GM19328 (cell line): ENCODE measurements at regions not wholly inside any gene's neighbourhood (a gene's known extent, or its start where the extent isn't known, plus 50 kb on each side); places are given as distances from the start of the nearest gene placed in this dataset.
"Not testable (repeated sequence)": the region's sequence is repeated elsewhere in the genome, so short reads cannot be mapped to it uniquely, and the experiment has no call there.

Experiments used
- ATAC-seq: cut with Tn5 transposase; IDR thresholded peaks from one replicate; pipeline ENCODE4 v1.9.1; 2021; ENCODE audit warnings: mild to moderate bottlenecking, moderate library complexity; ENCODE audit not compliant: unreplicated experiment

DNA sequence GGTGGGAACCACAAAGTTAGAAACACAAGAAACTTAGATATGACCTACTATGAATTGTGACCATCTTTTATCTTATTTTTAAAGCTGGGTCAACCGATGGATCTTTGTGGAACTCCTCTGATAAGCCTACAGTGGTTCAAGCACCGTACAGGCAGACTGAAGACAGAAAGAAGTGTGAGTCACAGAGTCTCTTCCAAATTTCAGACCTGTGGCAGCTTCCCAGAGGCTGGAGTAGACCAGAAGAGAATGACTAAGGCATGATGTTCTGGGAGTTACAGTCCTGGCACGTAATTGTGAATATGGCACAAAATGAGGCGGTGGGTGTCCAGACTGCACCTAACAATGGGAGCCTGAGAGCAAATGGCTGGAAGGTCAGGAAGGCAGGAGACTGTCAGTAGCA is 70.0 kb downstream of the LMO4 start:
- no peak for ATAC-seq

DNA sequence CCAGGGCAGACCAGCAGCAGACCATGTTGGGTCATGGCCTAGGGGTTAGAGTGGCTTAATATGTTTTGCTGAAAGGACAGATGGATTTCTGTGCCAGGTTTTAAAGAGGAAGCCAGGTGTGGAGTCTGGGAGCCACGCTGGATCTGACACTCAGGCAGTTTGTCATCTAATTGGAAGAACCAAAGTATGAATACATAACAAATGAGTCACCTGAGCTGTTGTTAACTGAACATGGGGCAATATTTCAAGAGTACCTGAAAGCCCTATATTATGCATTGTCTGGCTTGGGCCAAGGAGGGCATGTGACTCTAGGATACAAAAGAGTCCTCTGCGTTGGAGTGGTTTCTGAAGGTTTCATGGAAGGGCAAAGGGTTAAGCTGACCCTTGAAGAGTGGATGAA is 70.6 kb downstream of the LMO4 start:
- ATAC-seq = no peak

DNA sequence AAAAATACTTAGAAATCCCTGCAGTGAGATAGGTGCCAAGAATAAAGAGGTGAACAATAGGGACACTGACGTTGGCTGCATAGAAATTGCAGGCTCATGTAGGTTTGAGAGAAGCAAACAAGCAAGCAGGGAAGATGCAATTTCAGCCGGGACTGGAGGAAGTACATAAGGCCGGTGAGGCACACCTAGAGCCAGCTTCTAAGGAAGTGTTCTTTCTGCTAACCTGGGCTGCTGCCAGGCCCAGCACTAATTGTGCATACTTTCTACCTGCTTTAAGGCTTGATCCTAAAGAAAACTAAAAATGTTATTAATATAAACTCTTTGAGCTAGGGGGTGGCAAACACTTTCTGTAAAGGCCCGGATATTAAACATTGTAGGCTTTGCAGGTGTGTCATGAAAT is 71.0 kb downstream of the LMO4 start:
- no peak for ATAC-seq

DNA sequence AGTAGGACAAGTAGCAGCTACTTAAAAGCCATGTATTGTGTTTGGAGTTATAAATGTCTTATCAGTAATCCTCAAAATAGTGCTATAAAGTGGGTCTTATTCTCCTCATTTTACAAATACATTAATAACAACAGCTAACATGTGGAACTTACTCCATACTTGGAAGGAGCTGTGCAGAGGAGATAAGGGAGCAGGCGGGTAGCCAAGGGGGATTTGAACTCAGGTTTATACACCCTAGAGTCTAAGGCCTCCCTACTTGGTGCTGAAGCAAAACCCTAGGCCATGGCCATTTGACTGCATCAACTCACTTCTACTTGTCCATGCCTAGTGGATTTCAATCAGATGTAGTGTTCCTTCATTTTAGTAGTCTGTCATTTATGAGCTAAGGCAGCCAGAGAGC is 72.1 kb downstream of the LMO4 start:
- no peak for ATAC-seq

DNA sequence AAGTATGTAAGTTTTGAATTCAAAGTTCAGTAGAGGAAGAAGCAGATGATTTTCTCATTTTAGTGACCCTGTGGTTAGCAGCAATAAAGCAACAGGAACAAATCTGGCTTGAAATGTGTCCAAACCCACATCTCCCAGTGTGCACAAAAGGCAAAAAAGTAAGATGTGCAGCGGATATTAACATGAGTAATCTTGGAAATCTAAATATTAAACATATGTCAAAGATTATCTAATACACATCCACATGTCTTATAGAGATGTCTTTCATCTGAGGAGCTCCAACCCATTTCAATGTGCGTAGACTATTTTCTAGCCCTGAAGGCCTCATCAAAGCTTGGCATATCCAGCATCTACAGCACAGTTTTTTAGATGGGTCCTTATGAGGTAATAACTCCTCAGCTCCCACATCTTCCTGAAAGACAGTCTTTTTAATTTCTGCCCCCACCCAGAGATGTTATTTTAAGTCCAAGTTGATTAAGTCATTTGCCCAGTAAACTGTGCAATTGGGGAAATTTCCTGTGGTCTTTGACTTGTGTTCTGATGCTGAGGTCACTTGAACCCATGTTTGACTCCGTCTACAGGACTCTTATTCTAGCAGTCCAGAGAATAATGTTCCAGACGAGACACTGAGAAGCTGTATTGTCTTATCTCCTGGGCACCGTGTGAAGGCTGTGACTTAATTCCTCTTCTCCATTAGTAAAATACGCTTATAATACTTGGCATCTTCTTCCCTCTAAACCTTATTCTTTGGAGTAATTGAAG is 73.7 kb downstream of the LMO4 start:
- no peak for ATAC-seq

DNA sequence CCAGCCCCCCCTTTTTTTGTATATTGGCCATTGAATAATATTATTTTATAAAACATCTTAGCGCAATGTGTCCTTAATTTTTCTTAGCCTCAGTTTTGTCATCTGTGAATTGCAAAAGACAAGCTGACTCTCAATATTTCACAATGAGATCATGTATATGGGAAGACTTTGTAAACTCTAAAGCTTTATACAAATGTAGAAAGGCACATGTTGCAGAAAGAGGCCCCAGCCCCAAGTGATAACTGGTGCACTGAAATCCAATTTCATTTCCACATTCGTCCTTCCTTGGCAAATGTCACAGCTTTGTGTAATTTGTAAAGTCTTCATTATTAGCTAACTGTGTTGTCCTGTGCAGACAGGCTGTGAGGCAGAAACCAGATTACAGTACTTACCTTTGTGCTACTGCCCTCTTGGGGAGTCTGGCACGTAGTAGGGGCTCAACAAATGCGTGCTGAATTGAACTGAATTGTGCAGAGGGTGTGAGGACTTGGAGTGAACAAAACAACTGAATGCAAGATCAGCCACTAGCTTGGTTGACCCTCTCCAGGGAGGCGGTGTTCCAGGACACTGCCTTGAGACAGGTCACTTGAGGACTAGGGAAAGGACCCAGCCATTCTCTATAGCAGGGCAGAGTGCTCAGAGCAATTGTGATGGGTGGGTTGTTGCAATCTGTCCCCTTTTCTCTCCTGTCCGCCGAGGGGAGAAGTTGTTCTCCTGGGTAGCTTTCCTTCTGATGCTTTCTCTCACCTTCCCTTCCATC is 74.6 kb downstream of the LMO4 start:
- no peak for ATAC-seq

DNA sequence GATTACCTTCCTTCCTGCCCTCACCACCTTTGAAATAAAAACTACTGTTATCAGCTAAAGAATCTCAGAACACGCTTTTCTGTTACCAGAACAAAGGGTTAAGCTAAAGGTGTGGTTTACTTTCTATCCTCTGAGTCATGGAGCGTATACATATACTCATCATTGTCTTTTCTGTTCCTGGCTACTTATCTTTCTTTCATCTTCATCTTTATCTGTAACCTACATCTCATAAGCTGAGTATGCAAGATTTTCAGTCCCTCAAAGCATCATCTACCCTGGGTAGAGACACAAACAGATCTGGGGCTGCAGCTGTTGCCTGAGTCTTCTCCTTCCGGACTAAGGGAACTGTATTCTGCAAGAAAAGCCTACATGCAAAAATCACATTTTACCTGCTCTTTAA is 75.6 kb downstream of the LMO4 start:
- ATAC-seq = no peak

DNA sequence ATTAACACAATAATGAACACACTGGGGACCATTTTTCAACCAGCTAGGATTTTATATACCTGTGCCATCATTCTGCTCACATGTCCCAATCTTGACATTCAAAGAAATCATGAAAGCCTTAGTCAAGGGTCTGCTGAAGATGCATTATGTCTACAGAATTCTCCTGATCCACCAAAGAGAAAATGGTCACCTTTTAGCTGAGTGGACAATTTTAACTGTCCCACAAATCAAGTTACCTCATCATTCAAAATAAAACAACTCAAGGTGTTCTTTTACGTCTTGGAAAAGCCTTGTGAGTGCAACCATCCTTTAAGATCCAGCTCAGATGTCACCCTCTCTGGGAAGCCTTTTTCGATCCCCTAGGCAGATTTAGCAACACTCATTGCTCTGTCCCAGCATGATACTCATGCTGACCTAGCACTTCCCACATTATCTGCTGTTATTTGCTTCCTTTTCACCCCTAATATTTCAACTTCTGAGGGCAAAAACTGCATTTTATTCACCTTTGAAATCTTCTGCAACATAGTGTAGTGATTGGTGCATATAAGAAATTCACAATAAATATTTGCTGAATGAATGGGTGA is 80.1 kb downstream of the LMO4 start:
- no peak for ATAC-seq

DNA sequence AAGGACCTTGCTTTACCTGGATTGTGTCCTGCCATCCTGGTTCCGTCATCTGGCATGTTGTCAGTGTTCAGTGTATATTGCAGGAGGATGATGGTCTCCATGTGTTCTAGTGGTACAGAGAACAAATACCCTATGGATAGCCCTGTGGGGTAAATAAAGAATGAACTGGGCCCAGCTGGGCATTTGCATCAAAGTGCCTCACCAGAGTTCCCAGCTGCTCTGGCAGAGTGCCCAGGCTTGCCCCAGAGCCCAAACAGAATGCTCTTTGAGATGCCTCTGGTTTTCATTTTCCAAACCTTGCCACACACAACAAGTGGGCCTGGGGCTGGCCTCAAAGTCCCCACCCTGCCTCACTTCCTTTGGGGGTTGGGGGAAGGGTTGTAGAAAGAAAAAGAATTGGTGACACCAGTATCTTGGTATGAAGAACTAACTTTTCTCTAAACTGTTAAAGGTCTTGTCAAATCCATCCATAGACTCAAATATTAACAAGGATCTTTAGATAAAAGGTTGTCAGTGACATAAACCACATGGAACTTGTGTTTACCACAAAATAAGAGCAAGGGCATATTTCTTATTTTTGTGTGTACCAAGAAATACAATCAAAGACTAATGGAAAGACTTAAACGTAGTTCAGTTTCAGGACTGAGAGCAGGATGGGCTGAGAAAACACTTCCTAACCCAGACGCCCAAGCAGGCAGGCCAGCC is 82.2 kb downstream of the LMO4 start:
- no peak for ATAC-seq

DNA sequence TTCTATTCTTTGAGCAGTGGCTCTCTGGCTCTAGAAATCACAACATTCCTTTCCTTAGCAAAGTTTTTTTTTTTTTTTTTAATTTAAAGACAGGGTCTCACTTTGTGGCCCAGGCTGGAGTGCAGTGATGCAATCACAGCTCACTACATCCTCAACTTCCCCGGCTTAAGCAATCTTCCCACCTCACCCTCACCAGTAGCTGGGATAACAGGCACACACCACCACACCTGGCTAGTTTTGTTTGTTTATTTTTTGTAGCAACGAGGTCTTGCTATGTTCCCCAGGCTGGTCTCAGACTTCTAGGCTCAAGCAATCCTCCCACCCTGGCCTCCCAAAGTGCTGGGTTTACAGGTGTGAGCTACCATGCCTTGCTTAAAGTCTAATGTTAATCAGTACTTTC is 85.2 kb downstream of the LMO4 start:
- not testable (repeated sequence) for ATAC-seq

DNA sequence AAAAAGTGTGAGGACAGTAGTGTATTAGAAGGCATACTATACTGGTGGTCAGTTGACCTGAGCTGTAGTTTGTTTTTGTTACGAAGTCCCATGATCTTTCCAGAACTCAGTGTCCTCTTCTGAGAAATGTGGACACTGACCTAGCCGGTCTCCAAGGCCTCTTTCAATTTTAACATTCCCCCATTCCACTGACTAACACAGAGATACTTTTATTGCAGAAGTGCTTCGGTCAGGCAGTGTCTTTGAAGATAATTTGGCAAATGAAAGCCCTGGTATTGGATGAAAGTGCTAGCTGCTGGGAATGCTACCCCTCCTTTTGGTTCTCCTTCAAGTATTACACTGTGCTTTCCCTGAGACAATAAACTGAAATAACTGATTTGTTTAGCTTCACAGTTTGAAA is 89.4 kb downstream of the LMO4 start:
- ATAC-seq = no peak

DNA sequence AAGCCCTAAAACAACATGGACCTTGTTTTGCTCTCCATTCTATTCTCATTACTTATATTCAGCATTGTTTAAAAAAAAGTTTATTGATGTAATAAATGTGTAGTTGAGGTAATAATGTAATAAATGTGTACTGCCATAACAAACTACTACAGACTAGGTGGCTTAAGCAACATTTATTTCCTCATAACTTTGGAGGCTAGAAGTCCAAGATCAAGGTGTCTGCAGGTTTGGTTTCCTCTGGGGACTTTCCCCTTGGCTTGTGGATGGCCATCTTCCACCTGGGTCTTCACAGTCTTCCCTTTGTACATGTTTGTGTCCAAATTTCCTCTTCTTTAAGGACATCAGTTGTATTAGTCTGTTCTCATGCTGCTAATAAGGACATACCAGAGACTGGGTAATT is 93.1 kb downstream of the LMO4 start:
- no peak for ATAC-seq

DNA sequence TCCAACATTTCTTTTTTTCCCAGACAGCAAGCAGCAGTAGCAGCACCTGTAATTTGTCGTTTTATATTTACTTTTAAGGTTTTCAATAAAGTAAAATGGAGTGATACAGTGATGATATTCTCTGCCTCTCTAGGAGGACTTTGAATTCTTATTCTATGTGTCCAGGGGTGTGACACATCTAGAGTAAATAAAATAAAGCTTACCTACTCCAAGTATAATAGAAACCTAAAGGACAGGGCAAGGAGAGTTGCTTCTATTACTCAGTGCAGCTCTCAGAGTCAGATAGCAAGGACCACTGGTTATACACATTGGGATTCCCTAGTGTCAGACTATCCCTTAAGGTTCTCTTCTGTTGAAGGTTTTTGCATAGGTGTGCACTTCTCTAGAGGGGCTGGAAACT is 95.9 kb downstream of the LMO4 start:
- ATAC-seq = no peak

DNA sequence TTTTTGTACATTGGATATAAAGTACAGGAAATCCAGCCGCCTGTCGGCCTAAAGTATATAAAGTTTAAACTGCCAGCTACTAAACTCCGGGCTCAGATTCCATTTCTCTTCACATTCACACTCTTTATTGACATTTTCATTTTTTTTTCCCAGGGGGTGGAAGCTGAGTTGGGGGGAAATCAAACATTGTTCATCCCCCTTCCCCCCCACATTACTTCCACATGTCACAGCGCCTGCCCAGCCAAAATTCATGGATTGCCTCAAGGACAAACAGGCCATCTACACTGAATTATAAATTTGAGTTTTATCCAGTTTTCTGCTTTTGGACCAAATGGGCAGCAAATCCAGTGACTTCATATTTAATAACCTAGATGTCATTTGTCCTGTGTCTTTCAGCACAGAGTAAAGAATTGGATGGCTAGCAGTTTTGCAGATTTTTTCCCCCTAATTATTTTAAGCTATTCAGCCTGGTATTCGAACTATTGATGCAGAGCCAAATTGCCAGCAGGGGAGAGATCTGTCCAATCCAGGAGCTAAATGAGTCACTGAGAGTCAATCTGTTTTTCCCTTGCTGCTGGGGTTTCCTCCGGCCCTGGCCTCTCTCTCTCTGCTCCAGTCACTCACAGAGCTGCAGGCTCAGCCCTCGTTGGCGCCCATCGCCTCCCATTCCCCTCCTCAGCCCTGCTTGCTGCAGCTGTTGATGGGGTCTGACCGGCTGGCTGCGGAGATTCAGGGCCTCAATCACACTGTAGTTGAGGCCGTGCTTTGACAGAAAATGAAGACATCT is 98.0 kb downstream of the LMO4 start:
- ATAC-seq = no peak

DNA sequence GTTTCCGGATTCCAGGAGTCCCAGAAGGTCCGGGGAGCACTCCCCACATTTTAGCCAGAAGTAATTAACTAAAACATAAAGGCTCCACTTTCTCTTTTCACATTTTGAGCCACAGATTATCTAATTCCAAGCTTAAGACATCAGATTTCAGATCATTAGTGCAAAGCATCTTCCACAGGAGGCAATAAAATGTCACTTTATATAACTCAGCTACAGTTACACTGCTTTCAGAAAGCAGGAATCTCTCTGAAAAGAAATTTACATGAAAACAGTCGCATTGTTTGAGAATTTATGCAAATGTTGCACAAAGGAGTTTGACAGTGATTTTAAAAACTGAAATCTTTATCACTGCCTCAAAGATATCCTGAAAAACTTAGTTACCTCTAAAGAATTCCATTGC is 99.7 kb downstream of the LMO4 start:
- no peak for ATAC-seq

DNA sequence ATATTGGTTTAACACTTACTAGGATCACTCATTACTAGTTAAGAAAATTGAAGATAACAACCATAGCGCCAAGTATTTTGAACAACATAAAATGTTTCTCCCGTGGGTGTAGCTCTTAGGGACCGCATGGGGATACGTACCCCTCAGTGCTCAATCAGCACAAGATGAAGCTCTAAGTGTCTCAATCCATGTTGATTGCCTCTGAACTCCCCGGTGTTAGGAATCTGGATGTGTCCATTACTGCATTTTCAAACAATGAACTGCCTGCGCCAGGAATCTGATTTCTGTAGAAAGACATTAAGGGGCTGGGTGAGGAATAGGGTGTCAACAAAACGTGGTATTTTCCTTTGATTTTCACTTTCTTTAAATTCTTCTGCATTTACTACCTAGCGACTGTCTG is 100.2 kb downstream of the LMO4 start:
- no peak for ATAC-seq

DNA sequence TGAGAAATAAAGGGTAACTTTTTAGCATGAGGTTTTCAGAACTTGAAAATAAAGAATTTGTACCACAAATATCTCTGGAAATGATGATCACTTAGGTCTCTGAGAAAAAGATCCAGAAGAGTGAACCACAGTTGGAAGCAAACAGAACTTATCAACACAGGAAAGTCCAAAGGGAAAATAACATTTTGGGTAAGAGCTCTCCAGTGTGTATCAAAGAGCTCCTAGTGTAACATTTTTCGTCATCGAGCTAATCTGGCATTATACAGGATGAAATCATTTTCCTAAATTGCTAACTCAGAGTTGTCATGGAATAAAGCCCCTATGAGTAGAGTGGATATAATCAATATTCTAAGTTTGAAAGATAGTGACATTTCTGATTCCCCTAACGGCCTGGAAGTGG is 104.0 kb downstream of the LMO4 start:
- no peak for ATAC-seq

DNA sequence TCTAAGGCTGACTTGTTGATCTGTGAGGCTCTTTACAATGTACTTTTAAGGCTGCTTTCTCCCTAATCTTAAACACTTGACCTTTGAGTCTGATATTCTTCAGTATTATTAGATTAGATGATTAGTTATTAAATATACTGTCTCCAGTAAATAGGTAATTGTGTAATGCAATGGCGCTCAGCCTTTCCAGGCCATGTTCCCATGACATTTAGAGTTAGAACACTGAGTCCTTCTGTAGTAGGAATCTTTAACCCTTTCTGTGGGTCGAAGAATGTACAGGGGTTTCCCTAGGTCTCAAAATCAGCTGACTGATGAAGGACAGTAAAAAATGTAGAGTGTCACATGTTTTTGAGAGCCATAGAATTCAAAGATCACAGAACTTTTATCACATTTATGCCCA is 104.4 kb downstream of the LMO4 start:
- ATAC-seq = not testable (repeated sequence)

DNA sequence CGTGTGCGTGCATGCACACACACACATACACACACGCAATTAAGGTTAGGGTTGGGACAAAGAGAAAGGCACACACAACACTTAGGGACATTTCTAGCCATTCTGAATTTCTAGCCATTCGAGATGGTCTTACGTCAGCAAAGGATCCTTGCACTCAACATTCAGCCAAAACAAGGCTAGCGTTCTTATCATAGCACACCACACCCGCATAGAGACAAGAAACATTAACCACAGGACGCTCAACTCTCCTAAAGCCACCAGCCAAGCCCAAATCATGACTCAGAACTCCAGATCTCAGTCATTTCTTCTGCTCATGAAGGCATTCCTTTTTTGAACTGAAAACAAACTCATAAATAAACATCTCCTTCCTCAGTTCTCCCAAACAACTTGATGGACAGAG is 106.8 kb downstream of the LMO4 start:
- ATAC-seq = peak; percentile 46

DNA sequence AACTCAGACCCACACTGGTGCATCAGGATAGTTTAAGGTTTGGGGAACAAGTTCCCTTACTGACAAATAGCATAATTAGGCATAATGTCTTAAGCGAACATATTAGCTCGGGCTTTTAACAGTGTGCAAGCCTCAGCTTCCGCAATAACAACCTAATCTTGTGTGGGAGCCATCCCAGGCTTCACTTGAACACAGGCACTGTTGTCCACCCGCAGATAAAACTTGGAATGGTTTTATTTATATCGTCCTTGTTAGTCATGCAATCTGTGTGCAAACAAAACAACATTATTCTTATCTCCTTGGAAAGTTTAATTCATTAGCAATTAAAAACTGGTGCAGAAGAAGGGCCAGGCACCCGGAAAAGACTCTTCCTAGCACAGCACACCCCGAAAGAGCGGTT is 107.4 kb downstream of the LMO4 start:
- ATAC-seq = not testable (repeated sequence)

DNA sequence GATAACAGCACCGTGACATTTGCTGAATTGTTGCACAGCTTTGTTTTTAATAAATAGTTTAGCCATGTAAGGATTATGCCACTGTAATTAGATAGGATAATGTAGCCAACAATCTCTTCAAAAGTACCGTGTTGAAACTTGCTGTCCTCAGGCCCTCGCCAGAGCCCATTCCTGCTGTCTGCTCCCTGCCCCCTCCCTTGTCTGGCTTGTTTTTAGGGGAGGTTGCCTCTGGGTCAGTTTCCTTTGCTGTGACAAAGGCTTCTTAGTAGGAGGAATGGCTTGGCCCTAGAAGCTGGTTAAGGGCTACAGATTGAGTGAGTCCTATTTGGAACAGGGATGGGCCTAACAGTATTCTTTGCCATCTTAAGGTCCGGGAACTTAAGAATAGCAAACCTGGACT is 107.9 kb downstream of the LMO4 start:
- ATAC-seq = no peak
